ENCODE measurements at regions not wholly inside any gene's neighbourhood (a gene's known extent, or its start where the extent isn't known, plus 50 kb on each side); places are given as distances from the start of the nearest gene placed in this dataset.
A peak's percentile ranks its signal among the peaks of the same experiment; 100 is the strongest.

DNA sequence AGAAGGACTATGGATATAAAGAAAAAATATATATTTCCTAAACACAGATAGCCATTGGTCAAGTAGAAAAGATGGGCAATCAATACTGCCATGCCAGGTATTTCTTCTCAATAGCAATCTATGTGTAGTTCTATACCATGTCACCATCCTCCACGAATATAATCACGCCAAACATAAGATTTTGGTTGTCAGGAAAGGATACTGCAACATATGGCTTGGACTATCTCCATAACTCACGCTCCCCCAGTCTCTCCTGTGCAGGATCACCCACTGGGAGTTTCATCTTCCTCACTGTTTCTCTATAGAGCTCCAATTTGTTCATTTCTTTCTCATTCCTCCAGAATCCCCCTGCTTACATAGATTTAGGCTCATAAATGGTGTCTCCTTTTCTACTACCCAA, 462.9 kb upstream of the KCNMB2 start:
- Histone ChIP-seq H3K4me2 (ENCODE audit: low read length) (no peak overlapping the region), H3F3A (ENCODE audit: low read length, unreplicated experiment) (no peaks in the 10 kb centered on the region), H3K9me2 (replicated peaks; ENCODE audit: low read length) (no peaks in the 10 kb centered on the region), H3K36me3 (ENCODE audit: low read depth, low read length) (no peaks in the 10 kb centered on the region), H3K27ac (ENCODE audit: low read length) (no peak overlapping the region), H3K9me3 (ENCODE audit: low read length) (no peaks in the 10 kb centered on the region), H3K9ac (ENCODE audit: low read length) (no peak overlapping the region), H3K4me1 (ENCODE audit: insufficient read depth, low read length) (no peaks in the 10 kb centered on the region), H3K27me3 (ENCODE audit: low read length) (no peaks in the 10 kb centered on the region), H4K20me1 (ENCODE audit: low read length) (no peaks in the 10 kb centered on the region), H3K79me2 (ENCODE audit: low read length) (no peaks in the 10 kb centered on the region), H2AFZ (ENCODE audit: low read length) (no peak overlapping the region), H3K4me3 (ENCODE audit: low read length) (no peak overlapping the region)
- ATAC-seq, result no peak
- ChIA-PET CTCF (no interaction called here), POLR2A (ENCODE audit: unreplicated experiment) (no interaction called here)
- DNase-seq, result no peak
- intact Hi-C loops (cut with micrococcal nuclease), result no loop called here
- TF ChIP-seq EZH2 (IDR thresholded peaks at IDR 0.05; ENCODE audit: low read length, unreplicated experiment) (no peak), EZH2phosphoT487 (IDR thresholded peaks at IDR 0.05; ENCODE audit: borderline replicate concordance, low read length) (no peak), CTCF (conservative IDR thresholded peaks at IDR 0.05; ENCODE audit: low read depth, low read length) (no peak)
- no TSS peak for BruUV-seq (replicated peaks)

GRCh38 chr3:178075344-178075743, 460.9 kb upstream of the KCNMB2 start:
- Histone ChIP-seq H3F3A (ENCODE audit: low read length, unreplicated experiment) (no peaks in the 10 kb centered on the region), H3K27ac (ENCODE audit: low read length) (no peak overlapping the region), H3K79me2 (ENCODE audit: low read length) (no peaks in the 10 kb centered on the region), H3K9ac (ENCODE audit: low read length) (no peak overlapping the region), H2AFZ (ENCODE audit: low read length) (no peak overlapping the region), H3K4me3 (ENCODE audit: low read length) (no peak overlapping the region), H3K36me3 (ENCODE audit: low read depth, low read length) (no peaks in the 10 kb centered on the region), H4K20me1 (ENCODE audit: low read length) (no peaks in the 10 kb centered on the region), H3K27me3 (ENCODE audit: low read length) (no peaks in the 10 kb centered on the region), H3K9me3 (ENCODE audit: low read length) (no peaks in the 10 kb centered on the region), H3K4me2 (ENCODE audit: low read length) (no peak overlapping the region), H3K9me2 (replicated peaks; ENCODE audit: low read length) (no peaks in the 10 kb centered on the region), H3K4me1 (ENCODE audit: insufficient read depth, low read length) (no peaks in the 10 kb centered on the region)
- ChIA-PET CTCF (no interaction called here), POLR2A (ENCODE audit: unreplicated experiment) (no interaction called here)
- DNase-seq (no peak), ATAC-seq (no peak)
- BruUV-seq (replicated peaks), result no TSS peak
- intact Hi-C loops (cut with micrococcal nuclease), result no loop called here
- no peak for TF ChIP-seq EZH2 (IDR thresholded peaks at IDR 0.05; ENCODE audit: low read length, unreplicated experiment)

GRCh38 chr3:178078953-178079352, 457.3 kb upstream of the KCNMB2 start:
- no TSS peak for BruUV-seq (replicated peaks)
- H3K27ac ChIP-seq (ENCODE audit: low read length), result no peak overlapping the region
- H3K27me3 ChIP-seq (ENCODE audit: low read length), result no peaks in the 10 kb centered on the region
- H3K9me2 ChIP-seq (replicated peaks; ENCODE audit: low read length), result no peaks in the 10 kb centered on the region
- no peaks in the 10 kb centered on the region for H3K9me3 ChIP-seq (ENCODE audit: low read length)
- no peak for ATAC-seq
- no peaks in the 10 kb centered on the region; the same call in 1 of the 2 replicates for H3K4me1 ChIP-seq (ENCODE audit: insufficient read depth, low read length)
- H3K9ac ChIP-seq (ENCODE audit: low read length), result no peak overlapping the region
- CTCF ChIA-PET, result no interaction called here
- 0 out of 2 replicates have a peak overlapping the region, but pooled peaks have one; percentile 18 for H2AFZ ChIP-seq (ENCODE audit: low read length)
- H3F3A ChIP-seq (ENCODE audit: low read length, unreplicated experiment), result no peaks in the 10 kb centered on the region
- H3K79me2 ChIP-seq (ENCODE audit: low read length), result no peaks in the 10 kb centered on the region
- H4K20me1 ChIP-seq (ENCODE audit: low read length), result no peaks in the 10 kb centered on the region
- no peak for TF ChIP-seq EZH2phosphoT487 (IDR thresholded peaks at IDR 0.05; ENCODE audit: borderline replicate concordance, low read length)
- no peak for TF ChIP-seq CTCF (conservative IDR thresholded peaks at IDR 0.05; ENCODE audit: low read depth, low read length)
- no peak for TF ChIP-seq EZH2 (IDR thresholded peaks at IDR 0.05; ENCODE audit: low read length, unreplicated experiment)
- no peaks in the 10 kb centered on the region for H3K36me3 ChIP-seq (ENCODE audit: low read depth, low read length)
- DNase-seq, result no peak
- H3K4me3 ChIP-seq (ENCODE audit: low read length), result no peak overlapping the region
- intact Hi-C loops (cut with micrococcal nuclease), result no loop called here
- H3K4me2 ChIP-seq (ENCODE audit: low read length), result no peak overlapping the region
- POLR2A ChIA-PET (ENCODE audit: unreplicated experiment), result no interaction called here

Data from PC-3 (cell line).